PFSK-1 (cell line): ENCODE measurements at regions not wholly inside any gene's neighbourhood (a gene's known extent, or its start where the extent isn't known, plus 50 kb on each side); places are given as distances from the start of the nearest gene placed in this dataset.

ENCODE experiments used
- FOXP2 ChIP-seq: optimal IDR thresholded peaks from 2 replicates; pipeline ENCODE3; 2011; ENCODE audit warnings: borderline replicate concordance, control low read depth, inconsistent platforms; ENCODE audit not compliant: insufficient read depth; ENCODE audit errors: extremely low read length, extremely low read depth
- POLR2AphosphoS5 ChIP-seq: IDR thresholded peaks from 2 replicates; pipeline ENCODE4 v1.6.1; 2012; ENCODE audit warnings: low read depth, mild to moderate bottlenecking, control low read depth, low read length, moderate library complexity
- REST ChIP-seq, 2 experiments: IDR thresholded peaks; 2 replicates each; pipeline versions ENCODE4 v1.6.1 to v1.8.0; 2011 to 2012; ENCODE audit warnings: low read depth in 2 of 2, low read length in 2 of 2, control low read depth in 1 of 2, inconsistent platforms in 1 of 2, mild to moderate bottlenecking in 1 of 2, moderate library complexity in 1 of 2; ENCODE audit not compliant: insufficient read depth in 1 of 2
- SIN3A ChIP-seq: IDR thresholded peaks from 2 replicates; pipeline ENCODE4 v1.6.1; 2012; ENCODE audit warnings: mild to moderate bottlenecking, low read length, moderate library complexity, borderline replicate concordance; ENCODE audit not compliant: insufficient read depth
- TAF1 ChIP-seq: IDR thresholded peaks from 2 replicates; pipeline ENCODE4 v1.6.1; 2012; ENCODE audit warnings: low read length, control low read depth, borderline replicate concordance; ENCODE audit not compliant: insufficient read depth

- TF ChIP-seq POLR2AphosphoS5 = no peak
- TF ChIP-seq FOXP2 = no peak
- no peak for TF ChIP-seq REST (IDR thresholded peaks at IDR 0.05; ENCODE audit: insufficient read depth in 1 of 2, low read depth in 2 of 2, low read length in 2 of 2)
- TF ChIP-seq TAF1 = no peak
- no peak for TF ChIP-seq SIN3A
Observed at GRCh38 chr18:27666016-27666415, 480.9 kb upstream of the CHST9 start.
